ENCODE measurements at regions not wholly inside any gene's neighbourhood (a gene's known extent, or its start where the extent isn't known, plus 50 kb on each side); places are given as distances from the start of the nearest gene placed in this dataset.
A peak's percentile ranks its signal among the peaks of the same experiment; 100 is the strongest.

- no peak for TF ChIP-seq CTCF (IDR thresholded peaks at IDR 0.05)
- intact Hi-C loops (cut with DNase I, micrococcal nuclease) = no loop called here
- no peak for ATAC-seq
- Histone ChIP-seq H3K9me3 (peaks cover 14% of the 10 kb centered on the region), H3K4me3 (no peak overlapping the region), H3K4me1 (ENCODE audit: low read depth) (no peaks in the 10 kb centered on the region), H3K36me3 (ENCODE audit: low read depth) (no peaks in the 10 kb centered on the region)
- DNase-seq = no peak
Observed at GRCh38 chr12:78580296-78580695, 284.3 kb upstream of the SYT1 start.

- ATAC-seq = no peak
Observed at GRCh38 chr12:78584695-78585094, 279.9 kb upstream of the SYT1 start.

GRCh38 chr12:78585132-78585531, 279.4 kb upstream of the SYT1 start:
- no peaks in the 10 kb centered on the region for H3K4me1 ChIP-seq (ENCODE audit: low read depth)
- intact Hi-C loops (cut with DNase I, micrococcal nuclease) = no loop called here
- H3K4me3 ChIP-seq = no peak overlapping the region
- peaks cover 22% of the 10 kb centered on the region for H3K9me3 ChIP-seq
- no peak for DNase-seq
- H3K36me3 ChIP-seq (ENCODE audit: low read depth) = no peaks in the 10 kb centered on the region
- no peak for ATAC-seq
- TF ChIP-seq CTCF (IDR thresholded peaks at IDR 0.05) = no peak

More at GRCh38 chr12:78584695-78585094, 279.9 kb upstream of the SYT1 start:
- Histone ChIP-seq H3K9me3 (peaks cover 22% of the 10 kb centered on the region), H3K36me3 (ENCODE audit: low read depth) (no peaks in the 10 kb centered on the region), H3K4me1 (ENCODE audit: low read depth) (no peaks in the 10 kb centered on the region), H3K4me3 (no peak overlapping the region)
- no peak for TF ChIP-seq CTCF (IDR thresholded peaks at IDR 0.05)
- DNase-seq = no peak
- intact Hi-C loops (cut with DNase I, micrococcal nuclease) = no loop called here

- intact Hi-C loops (cut with DNase I, micrococcal nuclease) = no loop called here
- DNase-seq (peak in 1 of 3 donors; percentile 11), ATAC-seq (no peak)
Observed at GRCh38 chr12:78586790-78587189, 277.8 kb upstream of the SYT1 start.

GRCh38 chr12:78599366-78599765, 265.2 kb upstream of the SYT1 start:
- H3K4me3 ChIP-seq = no peak overlapping the region
- ATAC-seq = no peak
- intact Hi-C loops (cut with DNase I, micrococcal nuclease) = no loop called here

More at GRCh38 chr12:78586790-78587189, 277.8 kb upstream of the SYT1 start:
- TF ChIP-seq CTCF (IDR thresholded peaks at IDR 0.05) = no peak
- Histone ChIP-seq H3K9me3 (peaks cover 22% of the 10 kb centered on the region), H3K4me1 (ENCODE audit: low read depth) (no peaks in the 10 kb centered on the region), H3K4me3 (no peak overlapping the region), H3K36me3 (ENCODE audit: low read depth) (no peaks in the 10 kb centered on the region)

More at GRCh38 chr12:78599366-78599765, 265.2 kb upstream of the SYT1 start:
- TF ChIP-seq CTCF (IDR thresholded peaks at IDR 0.05) = no peak
- H3K4me1 ChIP-seq (ENCODE audit: low read depth) = no peaks in the 10 kb centered on the region
- no peak for DNase-seq
- no peaks in the 10 kb centered on the region for H3K36me3 ChIP-seq (ENCODE audit: low read depth)
- H3K9me3 ChIP-seq = peaks cover 8% of the 10 kb centered on the region
